Mucosa of descending colon (tissue), 3 donors: ENCODE measurements at regions not wholly inside any gene's neighbourhood (a gene's known extent, or its start where the extent isn't known, plus 50 kb on each side); places are given as distances from the start of the nearest gene placed in this dataset.
A peak's percentile ranks its signal among the peaks of the same experiment; 100 is the strongest.

Experiments used
- ATAC-seq: fragments of 200-7000 bp; cut with Tn5 transposase; one replicate; pipeline ENCODE4 v1.9.1; 2020; ENCODE audit warnings: mild to moderate bottlenecking, moderate library complexity
- DNase-seq, 3 donors: peaks; one replicate each; pipeline ENCODE4 v3.0.0-alpha.2; 2020
- H3K36me3 ChIP-seq: fragments of 200-600 bp; one replicate; pipeline ENCODE4 v1.8.0; 2021; ENCODE audit warnings: low read depth, mild to moderate bottlenecking
- H3K4me1 ChIP-seq: fragments of 200-600 bp; one replicate; pipeline ENCODE4 v1.8.0; 2021; ENCODE audit warnings: low read depth, mild to moderate bottlenecking
- H3K4me3 ChIP-seq: fragments of 200-600 bp; one replicate; pipeline ENCODE4 v1.8.0; 2021; ENCODE audit warnings: mild to moderate bottlenecking
- H3K9me3 ChIP-seq: fragments of 200-600 bp; one replicate; pipeline ENCODE4 v1.8.0; 2021; ENCODE audit warnings: mild to moderate bottlenecking
- intact Hi-C, 2 donors: fragments of 100-400 bp; cut with DNase I in 1 of 2; cut with micrococcal nuclease in 1 of 2; formaldehyde crosslinking; loops; one replicate each; pipeline versions ENCODE4 v1.11.0 to v1.11.1; 2022; cut with DNase I, micrococcal nuclease
- TF ChIP-seq, protein P1 (sequence below): fragments of 200-600 bp; IDR thresholded peaks from one replicate; pipeline ENCODE4 v1.8.0; 2022; ENCODE audit warnings: antibody characterized with exemption, mild to moderate bottlenecking
- donor health status: DM: no; HTN: no; CAD: no; lungs with moderate emphysema.
- donor health status: DM: no; HTN: no; CAD: no.
- donor health status: DM: no; HTN: yes; CAD: no.

DNA sequence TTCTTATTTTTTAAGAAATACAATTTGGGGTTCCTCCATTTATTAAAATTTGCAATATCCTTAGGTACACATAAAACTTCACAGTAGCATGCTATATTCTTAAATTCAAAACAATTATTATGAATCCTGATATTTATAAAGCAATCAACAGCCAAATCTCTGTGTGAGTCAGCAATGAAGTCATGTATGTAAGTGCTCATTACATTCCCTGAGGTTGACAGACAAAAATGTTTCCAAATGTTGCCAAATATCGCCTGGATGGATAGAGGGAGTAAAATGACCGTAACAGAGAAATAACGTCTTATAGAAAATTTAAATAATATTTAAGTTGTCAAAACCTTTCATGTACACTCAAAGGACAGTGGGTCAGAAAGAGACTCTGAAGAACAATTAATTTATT, 220.0 kb downstream of the PCDH18 start:
- H3K36me3 ChIP-seq = no peaks in the 10 kb centered on the region
- DNase-seq (no peak), ATAC-seq (no peak)
- H3K4me3 ChIP-seq = no peak overlapping the region
- no peaks in the 10 kb centered on the region for H3K9me3 ChIP-seq
- TF ChIP-seq, protein P1, sequence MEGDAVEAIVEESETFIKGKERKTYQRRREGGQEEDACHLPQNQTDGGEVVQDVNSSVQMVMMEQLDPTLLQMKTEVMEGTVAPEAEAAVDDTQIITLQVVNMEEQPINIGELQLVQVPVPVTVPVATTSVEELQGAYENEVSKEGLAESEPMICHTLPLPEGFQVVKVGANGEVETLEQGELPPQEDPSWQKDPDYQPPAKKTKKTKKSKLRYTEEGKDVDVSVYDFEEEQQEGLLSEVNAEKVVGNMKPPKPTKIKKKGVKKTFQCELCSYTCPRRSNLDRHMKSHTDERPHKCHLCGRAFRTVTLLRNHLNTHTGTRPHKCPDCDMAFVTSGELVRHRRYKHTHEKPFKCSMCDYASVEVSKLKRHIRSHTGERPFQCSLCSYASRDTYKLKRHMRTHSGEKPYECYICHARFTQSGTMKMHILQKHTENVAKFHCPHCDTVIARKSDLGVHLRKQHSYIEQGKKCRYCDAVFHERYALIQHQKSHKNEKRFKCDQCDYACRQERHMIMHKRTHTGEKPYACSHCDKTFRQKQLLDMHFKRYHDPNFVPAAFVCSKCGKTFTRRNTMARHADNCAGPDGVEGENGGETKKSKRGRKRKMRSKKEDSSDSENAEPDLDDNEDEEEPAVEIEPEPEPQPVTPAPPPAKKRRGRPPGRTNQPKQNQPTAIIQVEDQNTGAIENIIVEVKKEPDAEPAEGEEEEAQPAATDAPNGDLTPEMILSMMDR = no peak
- no peaks in the 10 kb centered on the region for H3K4me1 ChIP-seq
- intact Hi-C loops = no loop called here

DNA sequence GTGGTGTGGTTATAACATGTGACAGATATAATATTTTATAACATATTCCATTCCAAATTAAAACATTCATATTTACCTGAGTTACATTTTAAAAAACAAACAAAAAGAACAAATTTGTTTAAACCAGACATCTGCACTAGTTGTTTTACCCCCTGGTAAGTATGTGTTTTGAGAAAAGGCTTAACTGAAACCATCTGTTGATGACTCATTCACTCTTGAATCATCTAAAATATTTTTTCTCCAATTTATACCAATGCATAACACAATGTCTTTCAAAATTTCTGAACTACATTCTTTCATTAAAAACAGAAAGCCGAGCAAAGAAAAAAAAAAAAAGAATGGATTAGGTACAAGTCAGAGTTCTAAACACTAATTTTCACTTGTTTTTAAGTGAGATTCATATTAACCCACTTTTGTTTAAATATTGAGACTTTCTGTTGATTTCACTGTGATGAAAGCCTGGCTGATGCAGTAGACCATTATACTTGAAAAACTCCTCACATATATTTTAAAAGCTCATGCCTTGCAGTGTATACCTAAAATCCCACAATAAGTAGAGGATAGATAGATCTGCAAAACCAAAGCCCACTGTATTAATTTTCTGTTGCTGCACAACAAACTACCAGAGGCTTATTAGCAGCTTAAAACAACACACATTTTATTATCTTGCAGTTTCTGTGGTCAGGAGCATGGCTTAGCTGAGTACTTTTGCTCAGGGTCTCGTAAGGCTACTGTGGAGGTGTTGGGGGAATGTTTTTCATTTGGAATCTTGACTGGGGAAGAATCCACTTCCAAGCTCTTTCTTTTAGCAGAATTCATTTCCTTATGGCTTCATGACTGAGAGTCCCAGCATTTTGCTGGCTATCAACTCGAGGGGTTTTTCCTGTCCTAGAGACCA, 221.5 kb downstream of the PCDH18 start:
- H3K4me3 ChIP-seq = no peak overlapping the region
- no peaks in the 10 kb centered on the region for H3K9me3 ChIP-seq
- TF ChIP-seq, protein P1 = no peak
- DNase-seq = no peak
- H3K4me1 ChIP-seq = no peaks in the 10 kb centered on the region
- no peak for ATAC-seq
- H3K36me3 ChIP-seq = no peaks in the 10 kb centered on the region
- intact Hi-C loops = no loop called here

DNA sequence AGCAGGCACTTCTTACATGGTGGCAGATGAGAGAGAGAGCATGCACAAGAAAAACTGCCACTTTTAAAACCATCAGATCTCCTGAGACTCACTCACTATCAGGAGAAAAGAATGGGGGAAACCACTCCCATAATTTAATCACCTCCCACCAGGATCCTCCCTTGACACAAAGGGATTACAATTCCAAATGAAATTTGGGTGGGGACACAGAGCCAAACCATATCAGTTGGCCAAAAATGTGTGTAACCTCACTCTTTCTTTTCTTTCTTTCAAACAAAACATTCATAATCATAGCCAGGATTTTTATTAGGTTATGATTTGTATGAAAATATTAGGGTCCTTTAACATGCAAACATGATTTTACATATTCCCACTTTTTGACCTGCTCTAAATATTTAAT, 222.1 kb downstream of the PCDH18 start:
- H3K9me3 ChIP-seq = no peaks in the 10 kb centered on the region
- no peak for DNase-seq
- H3K36me3 ChIP-seq = no peaks in the 10 kb centered on the region
- intact Hi-C loops = no loop called here
- ATAC-seq = no peak
- TF ChIP-seq, protein P1 = no peak
- no peak overlapping the region for H3K4me3 ChIP-seq
- no peaks in the 10 kb centered on the region for H3K4me1 ChIP-seq

DNA sequence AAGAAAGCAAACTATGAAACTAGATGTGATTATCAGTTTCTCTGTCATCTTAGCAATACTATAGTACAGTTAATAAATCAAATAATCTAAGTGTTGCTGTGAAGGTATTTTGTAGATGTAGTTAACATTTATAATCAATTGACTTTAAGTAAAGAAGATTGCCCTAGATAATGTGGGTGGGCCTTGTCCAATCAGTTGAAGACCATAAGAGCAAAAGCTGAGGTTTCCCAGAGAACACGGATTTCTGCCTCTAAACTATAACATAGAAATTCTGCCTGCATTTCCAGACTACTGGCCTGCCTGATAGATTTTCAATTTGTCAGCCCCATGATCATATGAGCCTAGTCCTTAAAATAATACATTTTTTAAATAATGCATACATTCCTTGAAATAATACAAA, 222.9 kb downstream of the PCDH18 start:
- intact Hi-C loops = no loop called here
- no peaks in the 10 kb centered on the region for H3K4me1 ChIP-seq
- DNase-seq = no peak
- no peaks in the 10 kb centered on the region for H3K36me3 ChIP-seq
- no peak overlapping the region for H3K4me3 ChIP-seq
- TF ChIP-seq, protein P1 = no peak
- ATAC-seq = no peak
- no peaks in the 10 kb centered on the region for H3K9me3 ChIP-seq

DNA sequence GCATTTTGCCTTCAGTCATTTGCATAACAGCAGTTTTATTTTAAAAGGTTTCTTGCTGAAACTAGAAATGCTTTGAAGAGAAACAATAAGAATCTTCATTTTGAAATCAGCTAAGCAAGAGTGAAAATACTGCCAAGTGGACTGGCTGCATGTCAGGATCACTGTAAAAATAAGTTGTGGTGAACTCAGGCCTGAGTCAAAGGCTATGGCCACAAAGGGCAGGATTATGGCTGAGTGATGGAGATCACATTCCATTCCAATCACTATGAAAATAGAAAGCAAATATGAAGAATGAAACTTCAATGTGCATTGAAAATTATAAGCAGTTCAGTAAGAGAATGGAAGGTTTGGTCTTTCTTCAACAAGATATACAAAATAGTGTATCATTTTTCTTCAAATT, 224.5 kb downstream of the PCDH18 start:
- Histone ChIP-seq H3K4me1 (no peaks in the 10 kb centered on the region), H3K36me3 (no peaks in the 10 kb centered on the region), H3K4me3 (no peak overlapping the region), H3K9me3 (no peaks in the 10 kb centered on the region)
- DNase-seq (peak in 1 of 3 donors; percentile 5), ATAC-seq (no peak)
- TF ChIP-seq, protein P1 = no peak
- intact Hi-C loops = no loop called here
